NCI-H526 treated with DMSO at 0.1 percent for 48 hours (cell line): ENCODE measurements at regions not wholly inside any gene's neighbourhood (a gene's known extent, or its start where the extent isn't known, plus 50 kb on each side); places are given as distances from the start of the nearest gene placed in this dataset.
"Not testable (repeated sequence)": the region's sequence is repeated elsewhere in the genome, so short reads cannot be mapped to it uniquely, and the experiment has no call there.

Source experiments
- DNase-seq: peaks from one replicate; lab custom pipeline; 2025; lab: John Stamatoyannopoulos, UW

- no peak for DNase-seq
Observed at GRCh38 chr15:89028036-89028435, 60.2 kb upstream of the ABHD2 start.

DNA sequence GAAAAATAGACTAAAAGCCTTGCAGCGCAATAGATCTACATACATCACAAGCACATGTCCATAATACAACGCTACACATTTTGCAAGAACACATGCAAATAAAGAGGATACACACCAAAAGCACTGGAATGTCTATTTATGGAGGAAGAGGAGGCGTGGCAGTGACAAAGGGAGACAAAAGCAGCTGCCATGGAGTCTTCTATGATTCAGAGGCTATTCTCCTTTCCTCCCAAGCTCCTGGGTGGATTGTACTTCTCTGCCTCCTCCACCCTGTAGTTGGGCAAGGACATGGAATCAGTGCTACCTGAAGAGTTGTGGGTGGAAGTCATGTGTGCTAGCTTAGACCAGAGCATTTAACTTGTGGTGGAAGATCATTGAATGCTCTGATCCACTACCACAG, 57.9 kb upstream of the ABHD2 start:
- DNase-seq = no peak

GRCh38 chr15:89031637-89032285, 56.5 kb upstream of the ABHD2 start:
- DNase-seq = not testable (repeated sequence)

DNA sequence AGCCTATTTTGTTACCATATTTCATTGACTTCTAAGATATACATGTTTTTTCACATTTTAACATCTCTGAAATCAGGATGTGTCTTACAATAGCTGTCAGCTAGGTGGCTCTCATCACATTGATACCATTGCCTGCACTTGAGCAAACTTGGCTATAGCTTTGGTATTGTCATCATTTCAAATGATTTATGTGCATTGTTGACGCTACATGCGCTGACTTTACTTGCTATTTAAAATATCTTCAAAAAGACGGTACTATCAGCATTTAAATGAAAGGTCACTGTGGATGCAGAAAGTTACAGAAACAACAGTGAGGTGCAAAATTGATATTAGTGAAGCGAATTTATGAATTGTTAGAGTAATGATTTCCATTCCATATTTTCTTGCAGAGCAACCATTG, 54.0 kb upstream of the ABHD2 start:
- no peak for DNase-seq

GRCh38 chr15:89035150-89035549, 53.1 kb upstream of the ABHD2 start:
- DNase-seq = no peak

- no peak for DNase-seq
Observed at GRCh38 chr15:89035658-89036057, 52.6 kb upstream of the ABHD2 start.

DNA sequence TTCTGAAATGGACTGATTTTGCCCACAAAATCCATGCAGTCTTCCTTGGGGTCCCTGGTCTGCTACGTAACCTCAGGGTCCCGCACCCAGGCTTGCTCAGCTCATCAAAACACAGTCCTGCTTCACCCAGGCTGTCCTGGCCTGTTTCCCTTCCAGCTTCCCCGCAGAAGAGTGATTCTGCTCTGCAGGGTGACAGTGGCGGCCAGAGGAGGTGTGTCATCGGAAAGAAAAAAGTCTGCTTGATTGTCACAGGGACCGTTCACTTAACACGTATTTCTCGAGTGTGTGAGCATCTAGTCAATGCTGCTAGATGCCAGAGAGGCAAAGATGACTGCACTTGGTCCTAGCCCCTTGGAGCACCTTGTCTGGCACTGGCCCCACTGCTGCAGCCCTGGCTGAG, 50.1 kb upstream of the ABHD2 start:
- DNase-seq = no peak
